HG03097 (cell line): ENCODE measurements at regions not wholly inside any gene's neighbourhood (a gene's known extent, or its start where the extent isn't known, plus 50 kb on each side); places are given as distances from the start of the nearest gene placed in this dataset.

Experiments
- ATAC-seq: cut with Tn5 transposase; IDR thresholded peaks from one replicate; pipeline ENCODE4 v1.9.1; 2021; ENCODE audit not compliant: unreplicated experiment, low FRiP score

GRCh38 chr4:1543976-1544375, 137.7 kb upstream of the NKX1-1 start:
- no peak for ATAC-seq

GRCh38 chr4:1543561-1543960, 137.3 kb upstream of the NKX1-1 start:
- no peak for ATAC-seq

GRCh38 chr4:1542516-1543320, 136.5 kb upstream of the NKX1-1 start:
- no peak for ATAC-seq

- no peak for ATAC-seq
Observed at GRCh38 chr4:1542226-1542490, 135.9 kb upstream of the NKX1-1 start.

- ATAC-seq, result no peak
Observed at GRCh38 chr4:1541449-1542225, 135.4 kb upstream of the NKX1-1 start.

GRCh38 chr4:1540601-1541375, 134.5 kb upstream of the NKX1-1 start:
- ATAC-seq, result no peak

GRCh38 chr4:1539859-1540600, 133.8 kb upstream of the NKX1-1 start:
- ATAC-seq, result no peak

- no peak for ATAC-seq
Observed at GRCh38 chr4:1538941-1539772, 132.9 kb upstream of the NKX1-1 start.

GRCh38 chr4:1538096-1538410, 131.8 kb upstream of the NKX1-1 start:
- ATAC-seq, result no peak

GRCh38 chr4:1537410-1538095, 131.3 kb upstream of the NKX1-1 start:
- ATAC-seq, result no peak

GRCh38 chr4:1536579-1537409, 130.6 kb upstream of the NKX1-1 start:
- no peak for ATAC-seq

GRCh38 chr4:1535926-1536578, 129.8 kb upstream of the NKX1-1 start:
- no peak for ATAC-seq

- ATAC-seq, result no peak
Observed at GRCh38 chr4:1534876-1535526, 128.8 kb upstream of the NKX1-1 start.

GRCh38 chr4:1534095-1534872, 128.0 kb upstream of the NKX1-1 start:
- no peak for ATAC-seq

- no peak for ATAC-seq
Observed at GRCh38 chr4:1533501-1534064, 127.3 kb upstream of the NKX1-1 start.

GRCh38 chr4:1532549-1533395, 126.5 kb upstream of the NKX1-1 start:
- ATAC-seq, result no peak
